Gastroesophageal sphincter (tissue), 4 donors: ENCODE measurements at regions not wholly inside any gene's neighbourhood (a gene's known extent, or its start where the extent isn't known, plus 50 kb on each side); places are given as distances from the start of the nearest gene placed in this dataset.

Source experiments
- ATAC-seq: fragments of 150-250 bp; one replicate; pipeline ENCODE4 v1.9.1; 2016; ENCODE audit warnings: mild to moderate bottlenecking, moderate library complexity
- H3K27ac ChIP-seq, 4 donors: fragments of 200-600 bp; sonication (generic) in 3 of 4; 1 replicate in 3 of 4; 2 replicates in 1 of 4; pipeline ENCODE4 v1.5.1; 2016 to 2019
- H3K27me3 ChIP-seq: fragments of 200-600 bp; sonication (generic); one replicate; pipeline ENCODE4 v1.5.1; 2019
- H3K36me3 ChIP-seq, 2 donors: fragments of 200-600 bp; sonication (generic); one replicate each; pipeline ENCODE4 v1.5.1; 2019; ENCODE audit warnings: control low read depth in 1 of 2
- H3K4me1 ChIP-seq, 3 donors: fragments of 200-600 bp; sonication (generic); 1 replicate in 2 of 3; 2 replicates in 1 of 3; pipeline ENCODE4 v1.5.1; 2016 to 2019; ENCODE audit warnings: control low read depth in 2 of 3
- H3K4me3 ChIP-seq, 2 donors: fragments of 200-600 bp; sonication (generic); one replicate each; pipeline ENCODE4 v1.5.1; 2019; ENCODE audit warnings: mild to moderate bottlenecking in 1 of 2, moderate library complexity in 1 of 2
- H3K9me3 ChIP-seq, 3 donors: fragments of 200-600 bp; sonication (generic); one replicate each; pipeline ENCODE4 v1.5.1; 2017 to 2019; ENCODE audit warnings: control low read depth in 2 of 3
- EP300 ChIP-seq: sonication (generic); formaldehyde crosslinking; IDR thresholded peaks from one replicate; pipeline ENCODE4 v1.6.1; 2017; ENCODE audit warnings: antibody characterized with exemption, mild to moderate bottlenecking
- POLR2A ChIP-seq, 2 donors: fragments of 450-650 bp; IDR thresholded peaks; one replicate each; pipeline ENCODE4 v1.6.1; 2017; ENCODE audit warnings: antibody characterized with exemption in 2 of 2, mild to moderate bottlenecking in 2 of 2, moderate library complexity in 1 of 2
- POLR2AphosphoS5 ChIP-seq: sonication (generic); formaldehyde crosslinking; IDR thresholded peaks from one replicate; pipeline ENCODE4 v1.6.1; 2017; ENCODE audit warnings: antibody characterized with exemption
- WGBS, 2 donors: methylation state at CpG; one replicate each; pipeline ENCODE4 v1.1.5; 2018; ENCODE audit warnings: low coverage in 1 of 2; 5-methylcytosine and 5-hydroxymethylcytosine counted together
- TF ChIP-seq, protein P1 (sequence below), 4 experiments: fragments of 200-600 bp in 2 of 4; fragments of 450-650 bp in 2 of 4; sonication (generic) in 1 of 4; IDR thresholded peaks; one replicate each; pipeline ENCODE4 v1.5.1; 2017 to 2019; ENCODE audit warnings: antibody characterized with exemption in 4 of 4, mild to moderate bottlenecking in 2 of 4, moderate library complexity in 2 of 4

DNA sequence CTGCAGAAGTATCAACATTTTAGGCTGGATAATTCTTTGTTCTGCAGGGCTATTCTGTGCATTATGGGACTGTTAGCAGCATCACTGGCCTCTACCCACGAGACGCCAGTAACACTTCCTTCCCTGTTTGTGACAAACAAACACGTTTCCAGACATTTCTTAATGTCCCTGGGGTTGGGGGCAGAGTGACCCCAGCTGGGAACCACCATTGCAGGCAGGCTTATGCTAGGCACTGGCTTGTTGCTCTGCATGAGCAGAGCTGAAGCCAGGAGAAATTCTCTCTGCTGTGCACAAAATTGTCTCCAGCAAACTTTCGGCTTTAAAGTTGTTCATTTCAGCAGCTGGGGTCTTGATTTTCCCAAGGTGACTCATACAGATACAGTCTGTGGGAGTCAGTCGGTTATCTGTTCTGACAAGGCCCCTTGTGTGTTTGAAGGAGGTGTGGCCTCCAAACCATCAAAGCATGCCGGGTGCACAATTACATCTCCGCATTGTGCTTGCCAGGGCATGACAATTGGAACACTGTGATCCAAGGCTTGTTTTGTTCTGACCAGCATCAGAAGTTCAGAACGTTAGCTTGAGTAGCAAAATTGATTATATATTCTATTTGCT is 156.4 kb upstream of the BOD1L1 start:
- Histone ChIP-seq H3K36me3 (no peaks in the 10 kb centered on the region), H3K27me3 (no peaks in the 10 kb centered on the region), H3K27ac (no peak overlapping the region), H3K4me3 (no peak overlapping the region), H3K9me3 (no peaks in the 10 kb centered on the region), H3K4me1 (no peaks in the 10 kb centered on the region)
- TF ChIP-seq EP300 (no peak), POLR2AphosphoS5 (no peak), POLR2A (IDR thresholded peaks at IDR 0.05) (no peak)
- TF ChIP-seq, protein P1, sequence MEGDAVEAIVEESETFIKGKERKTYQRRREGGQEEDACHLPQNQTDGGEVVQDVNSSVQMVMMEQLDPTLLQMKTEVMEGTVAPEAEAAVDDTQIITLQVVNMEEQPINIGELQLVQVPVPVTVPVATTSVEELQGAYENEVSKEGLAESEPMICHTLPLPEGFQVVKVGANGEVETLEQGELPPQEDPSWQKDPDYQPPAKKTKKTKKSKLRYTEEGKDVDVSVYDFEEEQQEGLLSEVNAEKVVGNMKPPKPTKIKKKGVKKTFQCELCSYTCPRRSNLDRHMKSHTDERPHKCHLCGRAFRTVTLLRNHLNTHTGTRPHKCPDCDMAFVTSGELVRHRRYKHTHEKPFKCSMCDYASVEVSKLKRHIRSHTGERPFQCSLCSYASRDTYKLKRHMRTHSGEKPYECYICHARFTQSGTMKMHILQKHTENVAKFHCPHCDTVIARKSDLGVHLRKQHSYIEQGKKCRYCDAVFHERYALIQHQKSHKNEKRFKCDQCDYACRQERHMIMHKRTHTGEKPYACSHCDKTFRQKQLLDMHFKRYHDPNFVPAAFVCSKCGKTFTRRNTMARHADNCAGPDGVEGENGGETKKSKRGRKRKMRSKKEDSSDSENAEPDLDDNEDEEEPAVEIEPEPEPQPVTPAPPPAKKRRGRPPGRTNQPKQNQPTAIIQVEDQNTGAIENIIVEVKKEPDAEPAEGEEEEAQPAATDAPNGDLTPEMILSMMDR (IDR thresholded peaks at IDR 0.05), result no peak
- 51 to 86% methylated on average over 1 to 6 of the region's 8 CpGs for WGBS, 2 donors
- ATAC-seq, result no peak

DNA sequence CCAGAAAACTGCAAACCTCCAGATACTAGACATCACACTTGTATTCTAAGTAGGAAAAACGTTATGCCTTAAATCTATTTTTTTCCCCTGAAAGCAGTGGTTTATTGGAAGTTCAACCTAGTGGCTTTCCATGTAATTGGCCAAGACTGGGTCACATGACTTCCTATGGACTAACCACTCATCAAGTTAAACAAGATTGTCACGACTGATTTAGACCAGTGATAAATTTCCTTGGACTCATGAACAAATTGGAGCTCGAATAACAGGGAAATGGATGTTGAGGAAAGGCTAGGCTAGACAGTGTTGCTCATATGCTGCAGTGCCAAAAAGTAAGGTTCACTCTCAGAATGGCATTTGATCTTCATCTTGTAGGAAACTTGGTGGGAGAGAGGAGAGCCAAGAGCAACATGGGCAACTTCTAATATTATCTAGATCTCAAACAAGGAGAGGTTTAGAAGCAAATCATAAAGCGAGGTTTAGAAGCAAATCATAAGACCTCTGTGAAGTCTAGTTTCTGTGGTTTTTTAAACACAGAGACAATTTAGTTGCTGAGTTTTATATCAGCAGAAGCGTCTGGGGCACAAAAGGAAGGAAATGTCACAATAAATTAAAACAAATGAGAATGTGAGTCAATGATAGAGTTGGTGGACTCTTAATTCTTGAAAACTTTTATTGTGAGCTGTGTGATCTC is 165.6 kb upstream of the BOD1L1 start:
- 44 to 56% methylated on average over 3 to 5 of the region's 5 CpGs for WGBS, 2 donors
- no peak for ATAC-seq
- Histone ChIP-seq H3K4me3 (no peak overlapping the region), H3K9me3 (peaks cover 0 to 3% (median 0%) of the 10 kb centered on the region in 3 donors), H3K36me3 (no peaks in the 10 kb centered on the region), H3K27me3 (no peaks in the 10 kb centered on the region), H3K4me1 (no peaks in the 10 kb centered on the region), H3K27ac (no peak overlapping the region)
- no peak for TF ChIP-seq POLR2A (IDR thresholded peaks at IDR 0.05)
- no peak for TF ChIP-seq EP300
- TF ChIP-seq, protein P1 (IDR thresholded peaks at IDR 0.05), result no peak
- TF ChIP-seq POLR2AphosphoS5, result no peak

DNA sequence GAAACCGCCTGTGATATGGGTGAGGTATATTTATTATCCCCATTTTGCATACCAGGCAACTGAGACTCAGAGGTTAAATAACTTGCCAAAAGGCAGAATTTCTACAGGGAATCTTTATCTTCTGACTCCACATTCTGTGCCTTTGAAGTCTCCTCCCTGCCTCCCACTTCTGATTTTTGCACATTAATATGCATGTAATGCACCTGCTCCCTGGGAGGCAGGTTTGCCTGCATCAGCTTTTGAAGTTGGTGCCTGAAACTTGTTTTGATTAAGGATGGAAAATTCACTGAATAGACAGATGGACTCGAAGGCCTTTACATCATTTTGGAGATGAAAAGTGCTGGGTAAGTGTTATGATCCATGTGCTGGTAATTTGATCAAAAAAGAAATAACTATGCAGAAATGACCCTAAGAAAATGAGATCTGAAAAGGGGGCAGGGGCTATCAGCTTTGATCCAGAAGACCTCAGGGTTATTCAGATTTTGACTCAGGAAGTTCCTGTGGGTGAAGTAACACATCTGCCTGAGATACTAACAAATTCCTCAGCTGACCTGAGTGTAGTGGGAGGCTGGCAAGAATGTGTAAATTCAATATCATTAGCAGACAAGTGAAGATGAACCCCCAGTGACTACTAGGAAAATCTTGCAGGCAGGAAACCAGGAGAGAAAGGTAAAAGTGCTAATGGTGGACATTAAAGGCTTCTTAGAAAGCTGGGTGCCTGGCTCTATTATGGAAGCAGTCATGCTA is 167.5 kb upstream of the BOD1L1 start:
- no peak overlapping the region for H3K27ac ChIP-seq
- peaks cover 0 to 17% (median 0%) of the 10 kb centered on the region in 3 donors for H3K9me3 ChIP-seq
- 61 to 91% methylated on average over 1 to 2 of the region's 2 CpGs for WGBS, 2 donors
- no peak for TF ChIP-seq EP300
- no peak for TF ChIP-seq POLR2A (IDR thresholded peaks at IDR 0.05)
- TF ChIP-seq, protein P1 (IDR thresholded peaks at IDR 0.05), result no peak
- TF ChIP-seq POLR2AphosphoS5, result no peak
- no peaks in the 10 kb centered on the region for H3K36me3 ChIP-seq
- H3K4me1 ChIP-seq, result no peaks in the 10 kb centered on the region
- no peak for ATAC-seq
- no peaks in the 10 kb centered on the region for H3K27me3 ChIP-seq
- H3K4me3 ChIP-seq, result no peak overlapping the region

DNA sequence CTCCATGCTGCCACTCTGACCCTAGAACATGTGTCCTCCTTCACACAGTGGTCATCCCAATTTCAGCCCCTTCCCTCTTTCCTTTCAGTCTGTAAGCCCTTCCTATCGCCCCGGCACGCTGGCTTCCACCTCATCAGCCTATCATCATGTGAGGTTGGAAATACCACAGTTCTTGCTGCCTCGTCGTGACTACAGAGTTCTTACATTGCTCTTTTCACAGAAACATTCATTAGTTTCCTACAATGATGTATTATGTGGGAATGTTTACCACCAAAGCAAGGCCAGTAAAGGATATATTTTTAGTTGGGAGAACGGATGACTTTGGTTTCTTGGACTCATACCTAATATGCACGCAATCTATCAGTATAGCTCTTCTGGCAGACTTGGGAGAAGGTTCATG is 169.5 kb upstream of the BOD1L1 start:
- TF ChIP-seq POLR2A (IDR thresholded peaks at IDR 0.05) (no peak), EP300 (no peak), POLR2AphosphoS5 (no peak)
- TF ChIP-seq, protein P1 (IDR thresholded peaks at IDR 0.05), result no peak
- no peak for ATAC-seq

More for the DNA sequence above, 169.5 kb upstream of the BOD1L1 start:
- H3K4me1 ChIP-seq, result no peaks in the 10 kb centered on the region
- WGBS, 2 donors, result 68 to 79% methylated on average over 4 to 7 of the region's 7 CpGs
- no peaks in the 10 kb centered on the region for H3K27me3 ChIP-seq
- peaks cover 0 to 17% (median 0%) of the 10 kb centered on the region in 3 donors for H3K9me3 ChIP-seq
- H3K4me3 ChIP-seq, result no peak overlapping the region
- H3K27ac ChIP-seq, result no peak overlapping the region
- no peaks in the 10 kb centered on the region for H3K36me3 ChIP-seq
